Prostate gland (tissue), 2 donors: ENCODE measurements at regions not wholly inside any gene's neighbourhood (a gene's known extent, or its start where the extent isn't known, plus 50 kb on each side); places are given as distances from the start of the nearest gene placed in this dataset.

Experiments used
- DNase-seq: peaks from one replicate; pipeline ENCODE4 v3.0.0-alpha.2; 2019; ENCODE audit warnings: low spot score
- H3K27ac ChIP-seq, 2 donors: fragments of 200-600 bp; sonication (generic); 2 replicates each; pipeline ENCODE4 v1.5.1; 2017 to 2019
- H3K27me3 ChIP-seq: fragments of 200-600 bp; sonication (generic); replicated peaks from 2 replicates; pipeline ENCODE4 v1.5.1; 2019; ENCODE audit not compliant: insufficient read depth
- H3K36me3 ChIP-seq, 2 donors: fragments of 200-600 bp; sonication (generic); 1 replicate in 1 of 2; 2 replicates in 1 of 2; pipeline versions ENCODE4 v1.5.1 to v1.8.1; 2017 to 2019
- H3K4me1 ChIP-seq: fragments of 200-600 bp; sonication (generic); replicated peaks from 2 replicates; pipeline ENCODE4 v1.5.1; 2019
- H3K4me3 ChIP-seq, 2 donors: fragments of 200-600 bp; sonication (generic); 2 replicates each; pipeline ENCODE4 v1.5.1; 2017 to 2019
- H3K9me3 ChIP-seq: fragments of 200-600 bp; sonication (generic); 2 replicates; pipeline ENCODE4 v1.5.1; 2017
- CTCF ChIP-seq, 4 experiments: fragments of 200-600 bp in 2 of 4; fragments of 450-650 bp in 2 of 4; sonication (generic) in 2 of 4; IDR thresholded peaks; 1 replicate in 3 of 4; 2 replicates in 1 of 4; pipeline ENCODE4 v1.5.1; 2016 to 2019; ENCODE audit warnings: antibody characterized with exemption in 4 of 4, mild to moderate bottlenecking in 2 of 4, moderate library complexity in 2 of 4
- POLR2A ChIP-seq: fragments of 450-650 bp; IDR thresholded peaks from one replicate; pipeline ENCODE4 v1.6.1; 2016; ENCODE audit warnings: antibody characterized with exemption, mild to moderate bottlenecking
- POLR2AphosphoS5 ChIP-seq: sonication (generic); formaldehyde crosslinking; IDR thresholded peaks from one replicate; pipeline ENCODE4 v1.6.1; 2017; ENCODE audit warnings: antibody characterized with exemption
- WGBS: methylation state at CpG from one replicate; pipeline ENCODE4 v1.1.5; 2018; 5-methylcytosine and 5-hydroxymethylcytosine counted together
- intact Hi-C: fragments of 100-400 bp; cut with DNase I; formaldehyde crosslinking; loops from one replicate; pipeline ENCODE4 v1.14.2; 2022

- no peak overlapping the region for H3K27ac ChIP-seq
- no peaks in the 10 kb centered on the region for H3K9me3 ChIP-seq
- H3K36me3 ChIP-seq, result no peaks in the 10 kb centered on the region
- TF ChIP-seq POLR2A (no peak), CTCF (IDR thresholded peaks at IDR 0.05) (no peak), POLR2AphosphoS5 (no peak)
- no peak for DNase-seq
- H3K4me1 ChIP-seq, result no peaks in the 10 kb centered on the region
- WGBS, result 93% methylated on average over 4 of the region's 4 CpGs
- H3K27me3 ChIP-seq, result no peaks in the 10 kb centered on the region
- no peak overlapping the region for H3K4me3 ChIP-seq
- intact Hi-C loops, result no loop called here
Observed at GRCh38 chr17:52754838-52755237, 596.3 kb upstream of the CA10 start.

GRCh38 chr17:52751051-52751450 lies 592.5 kb upstream of the CA10 start:
- no peaks in the 10 kb centered on the region for H3K9me3 ChIP-seq
- WGBS, result 78% methylated on average over 3 of the region's 3 CpGs
- no peak overlapping the region for H3K27ac ChIP-seq
- no peaks in the 10 kb centered on the region for H3K4me1 ChIP-seq
- DNase-seq, result no peak
- intact Hi-C loops, result no loop called here
- H3K4me3 ChIP-seq, result no peak overlapping the region
- H3K27me3 ChIP-seq, result no peaks in the 10 kb centered on the region
- H3K36me3 ChIP-seq, result no peaks in the 10 kb centered on the region
- TF ChIP-seq CTCF (IDR thresholded peaks at IDR 0.05) (no peak), POLR2AphosphoS5 (no peak), POLR2A (no peak)

- intact Hi-C loops, result no loop called here
- Histone ChIP-seq H3K36me3 (no peaks in the 10 kb centered on the region), H3K4me1 (no peaks in the 10 kb centered on the region), H3K9me3 (no peaks in the 10 kb centered on the region), H3K4me3 (no peak overlapping the region), H3K27ac (no peak overlapping the region), H3K27me3 (no peaks in the 10 kb centered on the region)
- whole genome bisulfite sequencing, result 74% methylated on average over 3 of the region's 3 CpGs
- DNase-seq, result no peak
- TF ChIP-seq POLR2A (no peak), CTCF (IDR thresholded peaks at IDR 0.05) (no peak), POLR2AphosphoS5 (no peak)
Observed at GRCh38 chr17:52744179-52744578, 585.7 kb upstream of the CA10 start.

GRCh38 chr17:52740006-52740405 lies 581.5 kb upstream of the CA10 start:
- 70% methylated on average over 2 of the region's 2 CpGs for WGBS
- no peaks in the 10 kb centered on the region for H3K4me1 ChIP-seq

More at GRCh38 chr17:52740006-52740405, 581.5 kb upstream of the CA10 start:
- no peaks in the 10 kb centered on the region for H3K36me3 ChIP-seq
- H3K9me3 ChIP-seq, result no peaks in the 10 kb centered on the region
- H3K27me3 ChIP-seq, result no peaks in the 10 kb centered on the region
- H3K4me3 ChIP-seq, result no peak overlapping the region
- intact Hi-C loops, result no loop called here
- H3K27ac ChIP-seq, result no peak overlapping the region
- TF ChIP-seq POLR2A, result no peak
- no peak for TF ChIP-seq POLR2AphosphoS5
- TF ChIP-seq CTCF (IDR thresholded peaks at IDR 0.05), result no peak
- no peak for DNase-seq
